LNCAP (cell line): ENCODE measurements at regions not wholly inside any gene's neighbourhood (a gene's known extent, or its start where the extent isn't known, plus 50 kb on each side); places are given as distances from the start of the nearest gene placed in this dataset.

Source experiments
- CTCF ChIP-seq: fragments of 450-650 bp; IDR thresholded peaks from 2 replicates; pipeline ENCODE4 v1.5.1; 2017; ENCODE audit warnings: mild to moderate bottlenecking

- TF ChIP-seq CTCF: no peak
Observed at GRCh38 chr21:25179116-25179515, 428.2 kb downstream of the MRPL39 start.

- TF ChIP-seq CTCF: no peak
Observed at GRCh38 chr21:25176637-25177412, 430.5 kb downstream of the MRPL39 start.

- no peak for TF ChIP-seq CTCF
Observed at GRCh38 chr21:25175938-25176337, 431.3 kb downstream of the MRPL39 start.

- TF ChIP-seq CTCF: no peak
Observed at GRCh38 chr21:25171438-25171837, 435.8 kb downstream of the MRPL39 start.

GRCh38 chr21:25170681-25171080 is 436.6 kb downstream of the MRPL39 start:
- no peak for TF ChIP-seq CTCF

GRCh38 chr21:25169370-25169769 is 437.9 kb downstream of the MRPL39 start:
- no peak for TF ChIP-seq CTCF

- no peak for TF ChIP-seq CTCF
Observed at GRCh38 chr21:25161571-25161970, 445.7 kb downstream of the MRPL39 start.

- no peak for TF ChIP-seq CTCF
Observed at GRCh38 chr21:25149022-25149421, 458.3 kb downstream of the MRPL39 start.
